Trophoblast cell (in vitro differentiated cells and primary cell): ENCODE measurements at regions not wholly inside any gene's neighbourhood (a gene's known extent, or its start where the extent isn't known, plus 50 kb on each side); places are given as distances from the start of the nearest gene placed in this dataset.

ENCODE experiments used
- DNase-seq, 2 donors: peaks; one replicate each; pipeline ENCODE4 v3.0.0-alpha.2; 2016
- H2AFZ ChIP-seq: 2 replicates; pipeline ENCODE4 v1.6.1; 2013; ENCODE audit warnings: low read length, moderate library complexity, mild to moderate bottlenecking; ENCODE audit not compliant: insufficient read depth, poor library complexity
- H2AK5ac ChIP-seq: 2 replicates; pipeline ENCODE4 v1.6.1; 2013; ENCODE audit warnings: mild to moderate bottlenecking, low read length
- H2BK120ac ChIP-seq: 2 replicates; pipeline ENCODE4 v1.6.1; 2013; ENCODE audit warnings: low read length, mild to moderate bottlenecking, moderate library complexity; ENCODE audit not compliant: insufficient read depth, poor library complexity
- H2BK12ac ChIP-seq: 2 replicates; pipeline ENCODE4 v1.6.1; 2013; ENCODE audit warnings: mild to moderate bottlenecking, low read length, moderate library complexity
- H2BK5ac ChIP-seq: 2 replicates; pipeline ENCODE4 v1.6.1; 2013; ENCODE audit warnings: low read length, low read depth, moderate library complexity, mild to moderate bottlenecking; ENCODE audit not compliant: poor library complexity
- H3K14ac ChIP-seq: 2 replicates; pipeline ENCODE4 v1.6.1; 2013; ENCODE audit warnings: mild to moderate bottlenecking, low read length
- H3K18ac ChIP-seq: 2 replicates; pipeline ENCODE4 v1.6.1; 2013; ENCODE audit warnings: mild to moderate bottlenecking, low read length
- H3K23ac ChIP-seq: 2 replicates; pipeline ENCODE4 v1.6.1; 2013; ENCODE audit warnings: low read length
- H3K27ac ChIP-seq: 2 replicates; pipeline ENCODE4 v1.5.1; 2013; ENCODE audit warnings: low read depth, mild to moderate bottlenecking, inconsistent platforms, low read length, moderate library complexity
- H3K27me3 ChIP-seq: 2 replicates; pipeline ENCODE4 v1.6.1; 2013; ENCODE audit warnings: inconsistent platforms, mild to moderate bottlenecking, low read length, moderate library complexity; ENCODE audit not compliant: insufficient read depth
- H3K36me3 ChIP-seq, 2 experiments: 1 replicate in 1 of 2; 2 replicates in 1 of 2; pipeline ENCODE4 v1.6.1; 2013; ENCODE audit warnings: low read length in 2 of 2, mild to moderate bottlenecking in 2 of 2, moderate library complexity in 1 of 2; ENCODE audit not compliant: insufficient read depth in 2 of 2, control insufficient read depth in 1 of 2
- H3K4ac ChIP-seq: 2 replicates; pipeline ENCODE4 v1.6.1; 2013; ENCODE audit warnings: low read depth, mild to moderate bottlenecking, low read length, moderate library complexity
- H3K4me1 ChIP-seq, 2 experiments: 1 replicate in 1 of 2; 2 replicates in 1 of 2; pipeline ENCODE4 v1.6.1; 2013; ENCODE audit warnings: low read length in 2 of 2, mild to moderate bottlenecking in 2 of 2, moderate library complexity in 1 of 2; ENCODE audit not compliant: insufficient read depth in 2 of 2, control insufficient read depth in 1 of 2
- H3K4me2 ChIP-seq: 2 replicates; pipeline ENCODE4 v1.6.1; 2013; ENCODE audit warnings: inconsistent platforms, mild to moderate bottlenecking, low read length, moderate library complexity
- H3K4me3 ChIP-seq: 2 replicates; pipeline ENCODE4 v1.5.1; 2013; ENCODE audit warnings: mild to moderate bottlenecking, low read depth, low read length, inconsistent platforms
- H3K79me1 ChIP-seq: one replicate; pipeline ENCODE4 v1.6.1; 2013; ENCODE audit warnings: low read length
- H3K79me2 ChIP-seq: 2 replicates; pipeline ENCODE4 v1.6.1; 2013; ENCODE audit warnings: low read length, mild to moderate bottlenecking; ENCODE audit not compliant: control insufficient read depth, insufficient read depth, poor library complexity
- H3K9ac ChIP-seq: 2 replicates; pipeline ENCODE4 v1.6.1; 2013; ENCODE audit warnings: mild to moderate bottlenecking, low read length
- H3K9me3 ChIP-seq: 2 replicates; pipeline ENCODE4 v1.6.1; 2013; ENCODE audit warnings: low read depth, mild to moderate bottlenecking, control low read depth, inconsistent platforms, low read length; ENCODE audit not compliant: insufficient read depth
- H4K12ac ChIP-seq: 2 replicates; pipeline ENCODE4 v1.6.1; 2013; ENCODE audit warnings: low read depth, mild to moderate bottlenecking, low read length, moderate library complexity
- H4K8ac ChIP-seq: 2 replicates; pipeline ENCODE4 v1.6.1; 2013; ENCODE audit warnings: low read depth, mild to moderate bottlenecking, low read length, moderate library complexity
- H4K91ac ChIP-seq: one replicate; pipeline ENCODE4 v1.6.1; 2013; ENCODE audit warnings: low read depth, mild to moderate bottlenecking, low read length, moderate library complexity
- WGBS: extraction: QIAGEN DNeasy Blood & Tissue Kit; methylation state at CpG from one replicate; pipeline ENCODE4 v1.1.7; 2013; ENCODE audit warnings: missing lambda C conversion rate; ENCODE audit not compliant: insufficient read length, insufficient coverage; ENCODE audit errors: extremely low coverage; 5-methylcytosine and 5-hydroxymethylcytosine counted together

DNA sequence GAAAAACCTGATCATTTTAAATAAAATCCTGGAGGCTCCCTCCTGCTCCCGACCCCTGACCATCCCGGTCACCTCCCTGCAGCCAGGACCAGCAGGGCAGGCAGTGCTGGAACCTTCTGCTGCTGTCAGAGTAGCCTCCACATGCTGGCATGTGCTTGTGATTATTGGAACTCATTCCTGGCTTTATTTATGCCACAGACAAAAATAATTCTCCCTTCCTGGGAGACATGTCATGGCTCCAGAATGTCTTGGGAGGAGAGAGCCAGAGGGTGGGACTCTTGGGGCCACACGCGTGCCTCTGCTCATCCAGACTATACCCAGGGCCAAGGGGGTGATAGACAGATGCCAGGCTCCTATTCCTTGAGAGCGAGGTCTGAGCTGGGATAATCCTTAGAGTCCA lies 183.6 kb upstream of the RAB4A start:
- Histone ChIP-seq H3K27ac (no peak overlapping the region), H3K4me3 (no peak overlapping the region), H4K12ac (no peak overlapping the region), H3K79me1 (peaks cover 14% of the 10 kb centered on the region), H3K23ac (no peak overlapping the region), H4K8ac (no peak overlapping the region), H2AFZ (no peak overlapping the region), H3K9me3 (peaks cover 2% of the 10 kb centered on the region), H3K9ac (no peak overlapping the region), H3K27me3 (no peaks in the 10 kb centered on the region), H3K18ac (no peak overlapping the region), H2BK12ac (peak overlapping the region; percentile 59), H4K91ac (peak overlapping the region; percentile 32), H3K4ac (no peak overlapping the region), H2AK5ac (peak overlapping the region; percentile 57), H2BK5ac (no peak overlapping the region), H2BK120ac (no peak overlapping the region), H3K4me1 (peaks cover 0 to 7% of the 10 kb centered on the region in 2 experiments), H3K36me3 (no peaks in the 10 kb centered on the region), H3K14ac (peak overlapping the region; percentile 5), H3K4me2 (no peak overlapping the region), H3K79me2 (no peaks in the 10 kb centered on the region)
- DNase-seq = no peak
- WGBS = no CpG with 5 or more reads among the region's 5 CpGs

DNA sequence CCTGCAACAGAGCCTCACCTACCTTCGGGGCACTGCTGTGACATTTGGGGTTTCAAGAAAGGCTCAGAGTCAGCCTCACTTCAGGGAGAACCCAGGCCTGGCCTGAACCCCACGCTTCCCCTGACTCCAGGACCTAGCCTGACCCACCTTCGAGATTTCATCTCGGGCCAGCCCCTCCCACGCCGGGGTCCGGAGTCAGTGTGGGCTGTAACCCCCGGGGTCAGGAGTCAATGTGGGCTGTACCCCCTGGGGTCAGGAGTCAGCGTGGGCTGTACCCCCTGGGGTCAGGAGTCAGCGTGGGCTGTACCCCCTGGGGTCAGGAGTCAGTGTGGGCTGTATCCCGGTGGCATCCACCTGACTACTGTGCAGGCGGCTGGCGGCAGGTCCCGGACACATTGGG lies 183.0 kb upstream of the RAB4A start:
- peak overlapping the region; percentile 57 for H2AK5ac ChIP-seq
- WGBS = no CpG with 5 or more reads among the region's 14 CpGs
- no peaks in the 10 kb centered on the region for H3K27me3 ChIP-seq
- no peak overlapping the region for H4K8ac ChIP-seq
- no peak for DNase-seq
- H2BK12ac ChIP-seq = peak overlapping the region; percentile 46
- H3K4me2 ChIP-seq = no peak overlapping the region
- H4K12ac ChIP-seq = no peak overlapping the region
- peak overlapping the region; percentile 32 for H4K91ac ChIP-seq
- H3K4ac ChIP-seq = no peak overlapping the region
- peak overlapping the region; percentile 19 for H3K14ac ChIP-seq
- H3K9ac ChIP-seq = no peak overlapping the region
- H3K27ac ChIP-seq = no peak overlapping the region
- no peaks in the 10 kb centered on the region for H3K36me3 ChIP-seq
- H3K4me1 ChIP-seq = peaks cover 2 to 11% of the 10 kb centered on the region in 2 experiments
- no peak overlapping the region for H2AFZ ChIP-seq
- H3K4me3 ChIP-seq = no peak overlapping the region
- peaks cover 2% of the 10 kb centered on the region for H3K79me2 ChIP-seq
- H3K9me3 ChIP-seq = peaks cover 2% of the 10 kb centered on the region
- H3K79me1 ChIP-seq = peaks cover 20% of the 10 kb centered on the region
- no peak overlapping the region for H2BK120ac ChIP-seq
- peak overlapping the region; percentile 4 for H2BK5ac ChIP-seq
- H3K23ac ChIP-seq = no peak overlapping the region
- peak overlapping the region; percentile 33 for H3K18ac ChIP-seq

DNA sequence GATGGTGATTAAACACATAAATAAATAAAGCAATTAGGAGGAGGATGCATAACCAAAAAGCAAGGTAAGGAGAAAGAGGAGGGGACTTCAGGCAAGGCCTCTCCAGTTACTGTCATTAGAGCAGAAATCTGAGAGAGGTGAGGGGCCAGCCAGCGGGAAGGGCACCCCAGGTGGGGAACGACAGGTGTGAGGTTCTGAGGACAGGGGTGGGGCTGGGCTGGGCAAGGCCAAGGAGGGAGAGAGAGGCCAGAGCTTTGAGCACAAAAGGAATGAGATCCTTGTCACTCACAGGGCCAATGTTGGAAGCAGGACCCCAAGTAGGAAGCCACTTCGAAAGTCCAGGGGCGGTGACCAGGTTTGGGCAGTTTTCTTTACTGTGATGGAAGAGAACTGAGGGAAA lies 182.2 kb upstream of the RAB4A start:
- Histone ChIP-seq H3K9ac (no peak overlapping the region), H3K79me2 (peaks cover 2% of the 10 kb centered on the region), H3K4me2 (no peak overlapping the region), H3K18ac (no peak overlapping the region), H2AK5ac (no peak overlapping the region), H3K27me3 (no peaks in the 10 kb centered on the region), H2BK12ac (peak overlapping the region; percentile 46), H3K4ac (no peak overlapping the region), H4K8ac (no peak overlapping the region), H4K12ac (no peak overlapping the region), H2BK120ac (peak overlapping the region; percentile 21), H3K14ac (no peak overlapping the region), H2AFZ (no peak overlapping the region), H3K4me1 (peaks cover 6 to 15% of the 10 kb centered on the region in 2 experiments), H2BK5ac (no peak overlapping the region), H3K36me3 (no peaks in the 10 kb centered on the region), H3K27ac (no peak overlapping the region), H3K79me1 (peaks cover 22% of the 10 kb centered on the region), H3K9me3 (peaks cover under 1% of the 10 kb centered on the region), H4K91ac (no peak overlapping the region), H3K4me3 (no peak overlapping the region), H3K23ac (no peak overlapping the region)
- WGBS = no CpG with 5 or more reads among the region's 4 CpGs
- no peak for DNase-seq

DNA sequence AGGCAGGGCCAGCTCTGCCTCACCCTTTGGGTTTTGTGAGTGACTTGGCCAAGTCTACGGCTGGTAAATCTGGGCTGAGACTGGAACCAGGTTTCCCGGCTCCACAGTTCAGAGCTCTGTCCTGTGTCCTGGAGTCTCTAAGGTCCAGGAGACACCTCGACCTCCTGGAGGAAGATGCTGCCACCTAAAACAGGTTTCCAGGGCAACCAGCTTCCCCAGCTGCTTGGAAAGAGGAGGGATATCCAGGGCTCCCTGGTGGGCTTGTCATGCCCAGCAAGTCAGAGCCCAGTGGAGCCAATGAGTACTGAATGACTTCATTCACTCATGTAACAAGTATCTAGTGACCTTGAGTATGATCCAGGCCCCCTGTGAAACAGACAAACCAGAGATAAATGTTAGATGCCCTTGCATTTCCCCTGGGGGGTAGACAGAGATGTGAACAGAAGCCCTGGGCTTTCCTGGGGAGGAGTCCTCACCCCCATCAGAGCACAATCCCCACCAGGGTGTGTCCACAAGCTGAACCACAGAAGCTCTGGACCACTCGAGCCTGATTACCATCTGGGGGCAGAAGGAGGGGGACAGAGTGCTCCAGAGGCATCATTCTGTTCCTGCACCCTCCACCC lies 181.2 kb upstream of the RAB4A start:
- Histone ChIP-seq H3K9me3 (no peaks in the 10 kb centered on the region), H4K12ac (no peak overlapping the region), H4K8ac (no peak overlapping the region), H2BK12ac (peak overlapping the region; percentile 88), H3K27ac (no peak overlapping the region), H3K36me3 (no peaks in the 10 kb centered on the region), H3K4me1 (peaks cover 10 to 23% of the 10 kb centered on the region in 2 experiments), H3K18ac (peak overlapping the region; percentile 37), H3K23ac (no peak overlapping the region), H3K79me1 (peaks cover 28% of the 10 kb centered on the region), H3K9ac (no peak overlapping the region), H3K4me2 (no peak overlapping the region), H2BK5ac (no peak overlapping the region), H3K14ac (no peak overlapping the region), H3K27me3 (no peaks in the 10 kb centered on the region), H2AFZ (no peak overlapping the region), H3K4ac (no peak overlapping the region), H4K91ac (peak overlapping the region; percentile 13), H3K79me2 (peaks cover 5% of the 10 kb centered on the region), H2AK5ac (peak overlapping the region; percentile 11), H2BK120ac (no peak overlapping the region), H3K4me3 (no peak overlapping the region)
- no peak for DNase-seq
- WGBS = no CpG with 5 or more reads among the region's 4 CpGs
